ENCODE measurements at regions not wholly inside any gene's neighbourhood (a gene's known extent, or its start where the extent isn't known, plus 50 kb on each side); places are given as distances from the start of the nearest gene placed in this dataset.

- no peak for DNase-seq
These were observed 426.9 kb downstream of the CDH2 start for GRCh38 chr18:27750014-27750413.

GRCh38 chr18:27749194-27749593 lies 427.7 kb downstream of the CDH2 start:
- no peak for DNase-seq

- DNase-seq, result no peak
These were observed 430.7 kb downstream of the CDH2 start for GRCh38 chr18:27746241-27746640.

- no peak for DNase-seq
These were observed 441.8 kb downstream of the CDH2 start for GRCh38 chr18:27735117-27735516.

- DNase-seq, result no peak
These were observed 445.7 kb downstream of the CDH2 start for GRCh38 chr18:27731211-27731610.

- no peak for DNase-seq
These were observed 448.3 kb downstream of the CDH2 start for GRCh38 chr18:27728659-27729058.

GRCh38 chr18:27724362-27724761 lies 452.6 kb downstream of the CDH2 start:
- DNase-seq, result no peak

GRCh38 chr18:27723168-27723567 lies 453.8 kb downstream of the CDH2 start:
- DNase-seq, result no peak

- no peak for DNase-seq
These were observed 457.2 kb downstream of the CDH2 start for GRCh38 chr18:27719680-27720079.

- DNase-seq, result no peak
These were observed 459.1 kb downstream of the CDH2 start for GRCh38 chr18:27717816-27718215.

GRCh38 chr18:27717250-27717649 lies 459.7 kb downstream of the CDH2 start:
- no peak for DNase-seq

- no peak for DNase-seq
These were observed 461.2 kb downstream of the CDH2 start for GRCh38 chr18:27715751-27716150.

GRCh38 chr18:27713738-27714095 lies 463.2 kb downstream of the CDH2 start:
- DNase-seq, result no peak

GRCh38 chr18:27713037-27713737 lies 463.7 kb downstream of the CDH2 start:
- no peak for DNase-seq

GRCh38 chr18:27712066-27712465 lies 464.9 kb downstream of the CDH2 start:
- no peak for DNase-seq

- DNase-seq, result no peak
These were observed 465.5 kb downstream of the CDH2 start for GRCh38 chr18:27711382-27711781.

- no peak for DNase-seq
These were observed 467.6 kb downstream of the CDH2 start for GRCh38 chr18:27709344-27709743.

GRCh38 chr18:27707201-27707600 lies 469.7 kb downstream of the CDH2 start:
- no peak for DNase-seq

- DNase-seq, result no peak
These were observed 472.1 kb downstream of the CDH2 start for GRCh38 chr18:27704736-27705361.

- DNase-seq, result no peak
These were observed 477.8 kb downstream of the CDH2 start for GRCh38 chr18:27699137-27699536.

GRCh38 chr18:27696148-27696547 lies 480.8 kb downstream of the CDH2 start:
- DNase-seq, result no peak

- DNase-seq, result no peak
These were observed 481.4 kb downstream of the CDH2 start for GRCh38 chr18:27695503-27695902.

GRCh38 chr18:27695052-27695451 lies 481.9 kb downstream of the CDH2 start:
- no peak for DNase-seq

- no peak for DNase-seq
These were observed 488.3 kb downstream of the CDH2 start for GRCh38 chr18:27688581-27688980.
